Activated CD8-positive, alpha-beta T cell treated with anti-CD3 and anti-CD28 coated beads for 36 hours (primary cell): ENCODE measurements at regions not wholly inside any gene's neighbourhood (a gene's known extent, or its start where the extent isn't known, plus 50 kb on each side); places are given as distances from the start of the nearest gene placed in this dataset.
"Not testable (repeated sequence)": the region's sequence is repeated elsewhere in the genome, so short reads cannot be mapped to it uniquely, and the experiment has no call there.

ENCODE experiments used
- ATAC-seq: fragments of 200-7000 bp; cut with Tn5 transposase; one replicate; pipeline ENCODE4 v1.10.0; 2021; ENCODE audit warnings: mild to moderate bottlenecking, moderate library complexity
- CTCF ChIA-PET: fragments of 350-600 bp; sonication (Branson Sonifier 250); formaldehyde crosslinking; loops from one replicate; lab custom pipeline; 2021; ENCODE audit warnings: antibody characterized with exemption; lab: Charles Lee
- POLR2A ChIA-PET: fragments of 350-600 bp; sonication (Branson Sonifier 250); formaldehyde crosslinking; loops from one replicate; lab custom pipeline; 2021; ENCODE audit warnings: antibody characterized with exemption; lab: Charles Lee
- DNase-seq: peaks from one replicate; pipeline ENCODE4 v3.0.0-alpha.2; 2020
- H3K27ac Mint-ChIP-seq: one replicate; pipeline ENCODE4 v1.8.0; 2021; ENCODE audit warnings: mild to moderate bottlenecking, mixed read lengths
- H3K27me3 Mint-ChIP-seq: one replicate; pipeline ENCODE4 v1.8.0; 2021; ENCODE audit warnings: mixed read lengths
- H3K36me3 Mint-ChIP-seq: one replicate; pipeline ENCODE4 v1.8.0; 2021; ENCODE audit warnings: low read depth, mixed read lengths
- H3K4me1 Mint-ChIP-seq: one replicate; pipeline ENCODE4 v1.8.0; 2021; ENCODE audit warnings: low read depth, mixed read lengths
- H3K4me3 Mint-ChIP-seq: one replicate; pipeline ENCODE4 v1.8.0; 2021; ENCODE audit warnings: mild to moderate bottlenecking, moderate library complexity, mixed read lengths
- H3K9me3 Mint-ChIP-seq: one replicate; pipeline ENCODE4 v1.8.0; 2021; ENCODE audit warnings: mixed read lengths
- intact Hi-C: fragments of 100-400 bp; cut with micrococcal nuclease; formaldehyde crosslinking; loops from one replicate; pipeline ENCODE4 v1.10.0; 2022
- TF ChIP-seq, protein P1 (sequence below): fragments of 200-600 bp; IDR thresholded peaks from one replicate; pipeline ENCODE4 v1.8.0; 2022; ENCODE audit warnings: antibody characterized with exemption, mild to moderate bottlenecking

GRCh38 chrX:114178126-114178525 is 405.8 kb upstream of the HTR2C start:
- no peak overlapping the region for H3K4me3 Mint-ChIP-seq

GRCh38 chrX:114167276-114167675 is 416.6 kb upstream of the HTR2C start:
- H3K27ac Mint-ChIP-seq, H3K9me3 Mint-ChIP-seq, intact Hi-C loops: not testable (repeated sequence)

More at GRCh38 chrX:114178126-114178525, 405.8 kb upstream of the HTR2C start:
- Mint-ChIP-seq H3K4me1 (no peaks in the 10 kb centered on the region), H3K9me3 (peaks cover 4% of the 10 kb centered on the region), H3K27ac (no peak overlapping the region), H3K36me3 (peaks cover 1% of the 10 kb centered on the region), H3K27me3 (no peaks in the 10 kb centered on the region)
- CTCF ChIA-PET, result no interaction called here
- POLR2A ChIA-PET, result no interaction called here
- ATAC-seq, result no peak
- no peak for DNase-seq
- intact Hi-C loops, result no loop called here
- TF ChIP-seq, protein P1, sequence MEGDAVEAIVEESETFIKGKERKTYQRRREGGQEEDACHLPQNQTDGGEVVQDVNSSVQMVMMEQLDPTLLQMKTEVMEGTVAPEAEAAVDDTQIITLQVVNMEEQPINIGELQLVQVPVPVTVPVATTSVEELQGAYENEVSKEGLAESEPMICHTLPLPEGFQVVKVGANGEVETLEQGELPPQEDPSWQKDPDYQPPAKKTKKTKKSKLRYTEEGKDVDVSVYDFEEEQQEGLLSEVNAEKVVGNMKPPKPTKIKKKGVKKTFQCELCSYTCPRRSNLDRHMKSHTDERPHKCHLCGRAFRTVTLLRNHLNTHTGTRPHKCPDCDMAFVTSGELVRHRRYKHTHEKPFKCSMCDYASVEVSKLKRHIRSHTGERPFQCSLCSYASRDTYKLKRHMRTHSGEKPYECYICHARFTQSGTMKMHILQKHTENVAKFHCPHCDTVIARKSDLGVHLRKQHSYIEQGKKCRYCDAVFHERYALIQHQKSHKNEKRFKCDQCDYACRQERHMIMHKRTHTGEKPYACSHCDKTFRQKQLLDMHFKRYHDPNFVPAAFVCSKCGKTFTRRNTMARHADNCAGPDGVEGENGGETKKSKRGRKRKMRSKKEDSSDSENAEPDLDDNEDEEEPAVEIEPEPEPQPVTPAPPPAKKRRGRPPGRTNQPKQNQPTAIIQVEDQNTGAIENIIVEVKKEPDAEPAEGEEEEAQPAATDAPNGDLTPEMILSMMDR, result no peak

GRCh38 chrX:114166601-114167000 is 417.3 kb upstream of the HTR2C start:
- POLR2A ChIA-PET, result no interaction called here
- Mint-ChIP-seq H3K9me3 (no peaks in the 10 kb centered on the region), H3K4me1 (no peaks in the 10 kb centered on the region), H3K4me3 (no peak overlapping the region), H3K27me3 (no peaks in the 10 kb centered on the region), H3K36me3 (no peaks in the 10 kb centered on the region), H3K27ac (no peak overlapping the region)
- DNase-seq (no peak), ATAC-seq (no peak)
- CTCF ChIA-PET, result no interaction called here
- TF ChIP-seq, protein P1, result no peak
- intact Hi-C loops, result no loop called here

More at GRCh38 chrX:114167276-114167675, 416.6 kb upstream of the HTR2C start:
- H3K4me1 Mint-ChIP-seq, H3K27me3 Mint-ChIP-seq, DNase-seq, ATAC-seq, CTCF ChIA-PET, H3K4me3 Mint-ChIP-seq, POLR2A ChIA-PET, H3K36me3 Mint-ChIP-seq: not testable (repeated sequence)

- CTCF ChIA-PET, result no interaction called here
- ATAC-seq (no peak), DNase-seq (no peak)
- peaks cover 4% of the 10 kb centered on the region for H3K9me3 Mint-ChIP-seq
- no peaks in the 10 kb centered on the region for H3K36me3 Mint-ChIP-seq
- TF ChIP-seq, protein P1, result no peak
- POLR2A ChIA-PET, result no interaction called here
- no peaks in the 10 kb centered on the region for H3K27me3 Mint-ChIP-seq
- intact Hi-C loops, result no loop called here
- H3K4me1 Mint-ChIP-seq, result no peaks in the 10 kb centered on the region
- H3K27ac Mint-ChIP-seq, result no peak overlapping the region
- no peak overlapping the region for H3K4me3 Mint-ChIP-seq
These were observed 418.3 kb upstream of the HTR2C start for GRCh38 chrX:114165537-114165936.

- no peaks in the 10 kb centered on the region for H3K36me3 Mint-ChIP-seq
- H3K4me1 Mint-ChIP-seq, result no peaks in the 10 kb centered on the region
- intact Hi-C loops, result no loop called here
- peaks cover 4% of the 10 kb centered on the region for H3K9me3 Mint-ChIP-seq
- ChIA-PET CTCF (no interaction called here), POLR2A (no interaction called here)
- no peak for ATAC-seq
- H3K27ac Mint-ChIP-seq, result no peak overlapping the region
- H3K27me3 Mint-ChIP-seq, result no peaks in the 10 kb centered on the region
- TF ChIP-seq, protein P1, result no peak
- DNase-seq, result no peak
- H3K4me3 Mint-ChIP-seq, result no peak overlapping the region
These were observed 421.7 kb upstream of the HTR2C start for GRCh38 chrX:114162068-114162735.
